AG09309 (cell line): ENCODE measurements at regions not wholly inside any gene's neighbourhood (a gene's known extent, or its start where the extent isn't known, plus 50 kb on each side); places are given as distances from the start of the nearest gene placed in this dataset.

Experiments
- DNase-seq: peaks from one replicate; pipeline ENCODE4 v3.0.0-alpha.2; 2010; ENCODE audit warnings: low read depth
- H3K4me3 ChIP-seq: 2 replicates; pipeline ENCODE4 v1.5.1; 2011; ENCODE audit warnings: mild to moderate bottlenecking, low read depth, low read length, moderate library complexity; ENCODE audit not compliant: control insufficient read depth
- CTCF ChIP-seq: IDR thresholded peaks from 2 replicates; pipeline ENCODE4 v1.5.1; 2011; ENCODE audit warnings: mild to moderate bottlenecking, low read depth, low read length, inconsistent platforms; ENCODE audit not compliant: insufficient read depth, control insufficient read depth; ENCODE audit errors: missing control alignments

GRCh38 chr3:25889525-25889917 lies 99.6 kb downstream of the OXSM start:
- H3K4me3 ChIP-seq = no peak overlapping the region
- TF ChIP-seq CTCF = no peak
- no peak for DNase-seq

GRCh38 chr3:25894101-25894500 lies 104.2 kb downstream of the OXSM start:
- H3K4me3 ChIP-seq = no peak overlapping the region
- no peak for TF ChIP-seq CTCF
- no peak for DNase-seq

GRCh38 chr3:25895031-25895430 lies 105.1 kb downstream of the OXSM start:
- no peak overlapping the region for H3K4me3 ChIP-seq
- no peak for DNase-seq
- TF ChIP-seq CTCF = no peak

GRCh38 chr3:25895443-25895842 lies 105.6 kb downstream of the OXSM start:
- peak; percentile 3 for DNase-seq
- no peak for TF ChIP-seq CTCF
- H3K4me3 ChIP-seq = no peak overlapping the region

GRCh38 chr3:25897019-25897418 lies 107.1 kb downstream of the OXSM start:
- no peak for DNase-seq
- no peak overlapping the region for H3K4me3 ChIP-seq
- TF ChIP-seq CTCF = peak; percentile 22

GRCh38 chr3:25899352-25900101 lies 109.6 kb downstream of the OXSM start:
- TF ChIP-seq CTCF = no peak
- no peak for DNase-seq
- no peak overlapping the region for H3K4me3 ChIP-seq

- H3K4me3 ChIP-seq = no peak overlapping the region
- DNase-seq = no peak
- no peak for TF ChIP-seq CTCF
These were observed 110.3 kb downstream of the OXSM start for GRCh38 chr3:25900161-25900560.
